ENCODE measurements at regions not wholly inside any gene's neighbourhood (a gene's known extent, or its start where the extent isn't known, plus 50 kb on each side); places are given as distances from the start of the nearest gene placed in this dataset.

- TF ChIP-seq, protein P1, sequence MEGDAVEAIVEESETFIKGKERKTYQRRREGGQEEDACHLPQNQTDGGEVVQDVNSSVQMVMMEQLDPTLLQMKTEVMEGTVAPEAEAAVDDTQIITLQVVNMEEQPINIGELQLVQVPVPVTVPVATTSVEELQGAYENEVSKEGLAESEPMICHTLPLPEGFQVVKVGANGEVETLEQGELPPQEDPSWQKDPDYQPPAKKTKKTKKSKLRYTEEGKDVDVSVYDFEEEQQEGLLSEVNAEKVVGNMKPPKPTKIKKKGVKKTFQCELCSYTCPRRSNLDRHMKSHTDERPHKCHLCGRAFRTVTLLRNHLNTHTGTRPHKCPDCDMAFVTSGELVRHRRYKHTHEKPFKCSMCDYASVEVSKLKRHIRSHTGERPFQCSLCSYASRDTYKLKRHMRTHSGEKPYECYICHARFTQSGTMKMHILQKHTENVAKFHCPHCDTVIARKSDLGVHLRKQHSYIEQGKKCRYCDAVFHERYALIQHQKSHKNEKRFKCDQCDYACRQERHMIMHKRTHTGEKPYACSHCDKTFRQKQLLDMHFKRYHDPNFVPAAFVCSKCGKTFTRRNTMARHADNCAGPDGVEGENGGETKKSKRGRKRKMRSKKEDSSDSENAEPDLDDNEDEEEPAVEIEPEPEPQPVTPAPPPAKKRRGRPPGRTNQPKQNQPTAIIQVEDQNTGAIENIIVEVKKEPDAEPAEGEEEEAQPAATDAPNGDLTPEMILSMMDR (IDR thresholded peaks at IDR 0.05; ENCODE audit: poor library complexity, severe bottlenecking) = no peak
- TF ChIP-seq POLR2AphosphoS5 (IDR thresholded peaks at IDR 0.05) = no peak
- TF ChIP-seq SMC3 (conservative IDR thresholded peaks at IDR 0.05; ENCODE audit: poor library complexity) = no peak
- no peak for TF ChIP-seq EP300 (conservative IDR thresholded peaks at IDR 0.05; ENCODE audit: poor library complexity, severe bottlenecking)
- no peak for TF ChIP-seq TAF1 (IDR thresholded peaks at IDR 0.05; ENCODE audit: low read depth)
- TF ChIP-seq RAD21 (conservative IDR thresholded peaks at IDR 0.05) = no peak
- no peak for TF ChIP-seq MXI1 (conservative IDR thresholded peaks at IDR 0.05; ENCODE audit: poor library complexity, severe bottlenecking)
- no peak for TF ChIP-seq EZH2 (IDR thresholded peaks at IDR 0.05; ENCODE audit: borderline replicate concordance, insufficient read depth, low read length, poor library complexity, severe bottlenecking)
Observed at GRCh38 chr10:121312587-121312986, 285.7 kb downstream of the FGFR2 start.
